Stimulated activated CD4-positive, alpha-beta T cell treated with anti-CD3 and anti-CD28 coated beads, Interleukin-2, amount 100 ng/mL, for 48 hours (primary cell): ENCODE measurements at regions not wholly inside any gene's neighbourhood (a gene's known extent, or its start where the extent isn't known, plus 50 kb on each side); places are given as distances from the start of the nearest gene placed in this dataset.

Experiments used
- DNase-seq, 2 donors: peaks; one replicate each; pipeline ENCODE4 v3.0.0-alpha.2; 2020

- no peak for DNase-seq
Observed at GRCh38 chr12:41869432-41869831, 275.2 kb downstream of the GXYLT1 start.

- DNase-seq: no peak
Observed at GRCh38 chr12:41866878-41867430, 277.7 kb downstream of the GXYLT1 start.

DNA sequence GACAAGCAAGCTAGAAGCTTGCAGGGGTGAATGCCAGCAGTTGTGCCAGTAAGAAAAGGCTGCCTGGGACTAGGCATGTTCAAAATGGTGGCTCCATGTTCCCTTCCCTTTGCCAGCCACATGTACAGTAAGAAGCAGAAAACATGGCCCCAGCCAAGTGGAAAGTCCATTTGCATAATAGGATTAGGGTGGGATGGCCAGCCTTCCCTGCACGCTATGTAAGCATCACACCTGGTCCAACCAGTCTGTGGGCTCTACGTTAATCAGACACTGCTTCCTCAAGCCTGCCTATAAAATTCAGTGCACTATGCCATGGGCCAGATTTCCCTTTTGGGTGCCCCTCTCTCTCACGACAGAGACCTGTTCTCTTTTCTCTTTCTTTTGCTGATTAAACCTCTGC, 288.4 kb downstream of the GXYLT1 start:
- DNase-seq: no peak

- DNase-seq: no peak
Observed at GRCh38 chr12:41850046-41850445, 294.6 kb downstream of the GXYLT1 start.

DNA sequence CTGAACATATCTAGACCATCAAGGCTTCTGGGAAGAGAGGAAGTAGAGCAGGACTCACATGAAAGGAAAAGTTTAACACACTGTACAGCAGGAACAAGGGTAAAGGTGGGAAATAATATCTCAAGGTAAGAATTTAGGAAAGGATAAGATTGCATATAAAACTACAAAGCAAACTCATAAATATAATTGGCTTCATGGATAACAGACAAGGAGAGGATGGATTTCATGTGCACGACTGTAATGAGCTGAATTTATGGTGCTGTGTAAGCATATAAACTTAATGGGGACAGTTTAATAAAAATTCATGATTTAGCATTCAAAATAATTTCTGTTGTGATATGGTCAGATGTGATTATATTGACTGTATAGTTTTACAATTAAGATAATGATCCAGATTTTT, 298.0 kb downstream of the GXYLT1 start:
- no peak for DNase-seq

DNA sequence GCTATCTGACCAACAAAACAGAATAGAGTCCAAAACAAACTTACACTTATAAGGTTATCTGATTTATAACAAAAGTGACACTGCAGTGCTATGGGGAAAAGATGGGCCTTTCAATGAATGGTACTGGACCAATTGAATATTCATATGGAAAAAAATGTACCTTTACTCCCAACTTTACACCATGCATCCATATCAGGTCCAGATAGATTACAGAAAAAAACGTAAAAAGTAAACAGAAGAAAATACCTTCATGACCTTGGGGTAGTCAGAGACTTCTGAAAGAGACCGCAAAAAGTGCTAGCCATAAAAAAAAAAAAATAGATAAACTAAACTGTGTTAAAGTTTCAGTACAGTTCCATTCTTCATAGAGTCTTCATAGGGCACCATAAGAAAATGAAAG, 308.3 kb downstream of the GXYLT1 start:
- no peak for DNase-seq

- no peak for DNase-seq
Observed at GRCh38 chr12:41835556-41835955, 309.1 kb downstream of the GXYLT1 start.

- DNase-seq: no peak
Observed at GRCh38 chr12:41819948-41820347, 324.7 kb downstream of the GXYLT1 start.

DNA sequence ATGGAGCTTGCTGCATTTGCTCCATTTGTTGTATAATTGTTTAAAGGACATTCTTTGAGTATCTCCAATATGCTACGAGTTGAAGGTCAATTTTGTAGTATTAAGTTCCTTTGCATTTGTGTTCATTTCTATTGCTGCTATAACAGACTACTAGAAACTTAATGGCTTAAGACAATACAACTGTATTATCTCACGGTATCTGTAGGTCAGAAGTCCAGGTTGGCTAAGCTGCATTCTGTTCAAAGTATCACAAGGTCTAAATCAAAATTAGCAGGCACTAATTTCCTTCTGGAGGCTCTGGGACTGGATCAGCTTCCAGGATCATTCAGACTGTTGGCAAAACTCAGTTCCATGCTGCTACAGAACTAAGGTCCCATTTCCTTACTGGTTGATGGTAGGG, 340.6 kb downstream of the GXYLT1 start:
- no peak for DNase-seq

DNA sequence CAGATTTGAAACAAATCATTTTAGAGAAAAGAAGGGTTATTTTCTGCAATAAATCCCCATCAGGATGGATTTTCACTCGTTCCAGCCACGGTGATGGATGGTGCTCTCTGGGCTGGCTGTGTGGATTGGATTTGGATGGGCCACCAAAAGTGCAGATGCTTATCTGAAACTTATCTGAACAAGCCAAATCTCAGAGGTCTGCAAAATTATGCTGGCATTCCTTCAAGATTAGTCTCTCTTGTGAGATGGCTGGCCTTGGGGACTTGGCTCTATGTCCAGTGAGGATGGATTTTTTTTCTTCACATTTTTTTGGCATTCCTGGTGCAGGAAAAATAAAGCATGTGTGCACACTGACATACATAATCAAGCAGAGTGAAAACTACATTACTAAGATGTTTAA, 341.9 kb downstream of the GXYLT1 start:
- no peak for DNase-seq

DNA sequence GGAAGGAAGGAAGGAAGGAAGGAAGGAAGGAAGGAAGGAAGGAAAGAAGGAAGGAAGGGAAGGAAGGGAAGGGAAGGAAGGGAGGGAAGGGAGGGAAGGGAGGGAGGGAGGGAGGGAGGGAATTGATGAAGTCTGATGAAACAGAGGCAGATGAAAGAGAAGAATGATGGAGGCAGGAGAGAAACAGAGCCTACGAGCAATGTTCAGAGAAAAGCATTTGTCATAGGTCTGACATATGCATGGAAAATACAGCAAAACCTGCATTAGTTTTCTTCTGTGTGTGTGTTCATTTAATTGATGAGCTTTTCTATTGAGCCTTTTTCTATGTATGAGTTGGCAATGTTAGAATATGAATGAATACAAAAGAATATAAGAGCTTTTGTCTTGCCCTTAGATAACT, 343.4 kb downstream of the GXYLT1 start:
- no peak for DNase-seq

DNA sequence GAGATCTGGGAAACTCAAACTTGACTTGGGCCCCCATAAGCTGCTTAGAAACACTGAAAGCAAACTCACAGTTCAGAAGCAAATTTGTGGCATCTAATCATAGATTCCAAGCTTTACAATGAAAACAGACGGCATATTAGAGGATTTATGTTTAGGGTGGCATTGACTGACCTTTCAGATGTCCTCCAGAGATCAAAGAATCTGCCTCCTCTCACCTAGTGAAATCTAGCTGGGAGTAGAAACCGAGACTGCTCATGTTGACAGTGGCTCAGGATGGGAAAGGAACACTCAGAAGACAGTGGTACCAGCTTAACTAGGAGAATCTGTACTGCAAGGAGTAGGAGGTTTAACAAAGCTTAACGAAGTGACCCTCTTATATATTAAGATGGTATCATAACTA, 345.0 kb downstream of the GXYLT1 start:
- DNase-seq: no peak

DNA sequence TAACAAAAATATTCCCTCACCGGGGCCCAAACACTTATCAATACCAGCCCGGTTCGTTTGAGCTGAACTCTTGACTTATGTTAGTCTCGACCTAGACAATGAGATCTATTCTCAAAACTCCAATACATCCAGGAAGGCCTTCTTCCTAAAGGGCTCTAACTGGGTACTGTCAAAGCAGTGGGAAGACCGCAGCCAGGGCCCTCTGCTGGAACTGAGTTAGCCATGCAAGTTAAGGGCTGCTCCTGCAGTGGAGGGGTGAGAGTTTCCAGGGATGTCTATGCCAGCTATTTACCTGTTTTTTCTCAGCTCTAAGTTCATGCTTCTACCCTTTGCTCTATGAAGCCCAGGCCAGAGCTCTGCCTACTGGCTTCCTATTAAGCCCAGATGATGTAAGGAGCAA, 348.8 kb downstream of the GXYLT1 start:
- no peak for DNase-seq

- no peak for DNase-seq
Observed at GRCh38 chr12:41795051-41795600, 349.5 kb downstream of the GXYLT1 start.

GRCh38 chr12:41794336-41794735, 350.3 kb downstream of the GXYLT1 start:
- no peak for DNase-seq

GRCh38 chr12:41784957-41785356, 359.7 kb downstream of the GXYLT1 start:
- no peak for DNase-seq

DNA sequence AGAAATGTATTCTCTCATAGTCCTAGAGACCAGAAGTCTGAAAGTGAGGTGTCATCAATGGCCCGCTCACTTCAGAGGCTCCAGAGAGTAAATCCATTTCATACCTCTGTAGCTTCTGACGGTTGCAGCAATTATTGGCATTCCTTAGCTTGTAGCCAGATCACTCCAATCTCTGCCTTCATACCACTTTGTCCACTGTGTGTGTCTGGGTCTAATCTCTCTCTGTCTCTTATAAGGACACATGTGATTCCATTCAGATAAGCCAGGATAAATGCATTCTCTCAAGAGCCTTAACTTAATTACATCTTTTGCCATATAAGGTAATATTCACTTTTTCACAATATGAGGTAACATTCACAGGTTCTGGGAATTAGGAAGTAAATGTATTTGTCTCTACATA, 365.7 kb downstream of the GXYLT1 start:
- no peak for DNase-seq

DNA sequence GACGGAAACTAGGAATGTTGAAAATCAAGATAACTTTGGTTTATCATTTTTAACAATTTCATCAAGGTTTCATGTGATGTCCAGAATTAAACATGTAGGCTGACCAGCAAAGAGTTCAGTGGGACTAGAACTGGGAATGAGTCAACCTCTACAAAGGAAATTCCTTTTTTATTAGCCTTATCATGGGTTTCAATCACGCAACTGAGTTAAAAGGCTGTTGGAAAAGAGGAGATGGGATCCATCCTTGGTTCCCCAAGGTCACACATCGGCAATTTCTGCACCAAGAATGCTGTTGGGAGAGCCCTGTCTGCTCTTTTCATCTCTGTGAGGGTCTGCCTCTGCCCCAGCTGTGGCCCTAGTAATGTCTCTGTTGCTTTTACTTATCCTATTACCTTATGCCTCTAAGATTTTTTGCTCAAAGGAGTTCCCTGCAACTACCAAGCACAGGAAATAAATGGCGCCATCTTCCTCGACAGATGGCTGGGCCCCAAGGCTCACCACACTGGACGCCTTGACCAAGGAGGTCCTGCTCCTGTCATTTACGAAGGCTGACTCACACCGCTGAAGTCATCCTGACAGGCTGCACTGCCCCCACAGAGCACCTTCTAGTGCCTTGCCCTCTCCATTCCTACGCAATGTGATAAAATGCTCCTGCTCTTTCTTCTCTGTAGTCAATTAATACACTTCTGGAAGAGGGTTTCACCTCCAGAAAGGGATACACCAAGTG, 367.4 kb downstream of the GXYLT1 start:
- DNase-seq: no peak

DNA sequence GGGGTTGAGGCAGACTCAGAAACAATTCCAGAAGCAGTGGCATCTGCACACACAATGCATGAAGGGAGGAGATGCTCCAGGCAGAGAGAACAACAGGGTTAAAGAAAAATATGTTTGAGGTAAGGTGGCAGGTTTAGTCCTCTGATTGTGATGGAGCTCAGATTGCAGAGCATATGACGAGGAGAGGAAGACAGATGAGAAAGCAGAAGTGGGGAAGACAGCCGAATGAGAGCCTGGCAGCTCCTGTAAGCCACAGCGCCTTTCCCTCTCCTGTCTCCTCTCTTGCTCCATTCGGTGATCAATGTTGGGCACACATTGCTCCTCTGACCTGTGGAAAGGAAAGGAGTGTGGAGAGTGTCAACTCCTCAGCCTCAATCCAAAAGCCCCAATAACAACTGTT, 372.2 kb downstream of the GXYLT1 start:
- no peak for DNase-seq

GRCh38 chr12:41769810-41770209, 374.9 kb downstream of the GXYLT1 start:
- DNase-seq: no peak

GRCh38 chr12:41768456-41768855, 376.2 kb downstream of the GXYLT1 start:
- no peak for DNase-seq

- no peak for DNase-seq
Observed at GRCh38 chr12:41762691-41763090, 382.0 kb downstream of the GXYLT1 start.

DNA sequence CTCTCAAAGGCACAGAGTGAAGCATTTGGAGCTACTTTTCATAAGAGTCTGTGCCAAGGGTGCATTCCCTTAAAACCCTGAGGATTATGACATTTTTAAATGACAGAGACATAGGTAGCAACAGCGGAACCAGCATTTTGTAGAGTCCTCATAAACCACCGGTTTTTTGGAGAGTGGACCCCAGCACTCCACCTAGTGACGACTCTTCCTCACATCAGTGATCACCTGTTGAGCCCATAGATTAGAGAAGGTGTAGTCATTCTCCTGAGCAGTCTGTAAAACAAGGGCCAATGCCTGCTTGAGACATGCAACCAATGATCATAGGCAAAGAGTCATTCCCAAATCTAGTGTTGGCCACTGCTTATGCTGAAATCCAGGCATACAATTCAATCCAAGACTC, 399.1 kb downstream of the GXYLT1 start:
- DNase-seq: no peak

DNA sequence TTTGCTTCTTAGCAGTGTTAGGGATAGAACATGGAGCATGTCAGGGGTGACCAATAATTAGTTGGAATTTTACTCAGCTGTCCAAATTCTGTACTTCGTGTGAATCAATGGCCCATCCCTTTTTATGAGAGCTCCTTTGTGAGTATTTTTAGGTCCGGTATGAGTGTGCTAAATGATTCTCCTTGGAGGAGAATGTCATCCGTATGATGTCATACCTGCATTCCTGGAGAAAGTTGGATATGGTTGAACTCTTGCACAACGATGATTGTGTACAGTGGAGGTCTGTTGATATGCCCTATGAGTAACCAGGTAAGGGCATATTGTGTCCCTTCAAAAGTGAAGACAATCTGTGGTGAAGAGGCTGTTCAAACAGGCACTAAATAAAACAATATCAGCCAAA, 400.8 kb downstream of the GXYLT1 start:
- no peak for DNase-seq

- no peak for DNase-seq
Observed at GRCh38 chr12:41739066-41739465, 405.6 kb downstream of the GXYLT1 start.
